ENCODE measurements at regions not wholly inside any gene's neighbourhood (a gene's known extent, or its start where the extent isn't known, plus 50 kb on each side); places are given as distances from the start of the nearest gene placed in this dataset.

DNA sequence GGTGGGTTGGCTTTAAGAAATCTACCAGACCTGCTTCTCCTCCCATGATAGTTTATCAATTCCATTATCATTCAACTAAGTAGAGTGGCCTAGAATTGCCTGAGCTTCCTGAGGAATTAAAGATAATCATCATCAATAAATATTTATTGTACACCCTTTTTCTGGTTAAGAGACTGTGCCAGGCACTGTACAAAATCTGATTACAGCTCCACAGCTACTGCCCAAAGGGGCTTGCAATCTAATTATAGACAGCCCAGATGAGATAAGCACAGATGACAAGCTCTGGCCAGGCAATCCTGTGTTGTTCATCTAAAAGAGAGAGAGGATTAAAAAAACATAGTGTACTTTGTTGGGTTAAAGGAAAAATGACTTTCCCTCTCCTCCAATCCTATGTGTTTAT, 586.4 kb downstream of the GATA3 start:
- Histone ChIP-seq H3K36me3 (no peaks in the 10 kb centered on the region), H3K4me1 (peaks cover 0 to 2% of the 10 kb centered on the region in 2 donors), H3K4me3 (replicated peaks in 1 of 3) (no peak overlapping the region), H3K9me3 (no peaks in the 10 kb centered on the region), H3K27ac (no peak overlapping the region), H3K27me3 (no peaks in the 10 kb centered on the region)
- TF ChIP-seq, protein P1, sequence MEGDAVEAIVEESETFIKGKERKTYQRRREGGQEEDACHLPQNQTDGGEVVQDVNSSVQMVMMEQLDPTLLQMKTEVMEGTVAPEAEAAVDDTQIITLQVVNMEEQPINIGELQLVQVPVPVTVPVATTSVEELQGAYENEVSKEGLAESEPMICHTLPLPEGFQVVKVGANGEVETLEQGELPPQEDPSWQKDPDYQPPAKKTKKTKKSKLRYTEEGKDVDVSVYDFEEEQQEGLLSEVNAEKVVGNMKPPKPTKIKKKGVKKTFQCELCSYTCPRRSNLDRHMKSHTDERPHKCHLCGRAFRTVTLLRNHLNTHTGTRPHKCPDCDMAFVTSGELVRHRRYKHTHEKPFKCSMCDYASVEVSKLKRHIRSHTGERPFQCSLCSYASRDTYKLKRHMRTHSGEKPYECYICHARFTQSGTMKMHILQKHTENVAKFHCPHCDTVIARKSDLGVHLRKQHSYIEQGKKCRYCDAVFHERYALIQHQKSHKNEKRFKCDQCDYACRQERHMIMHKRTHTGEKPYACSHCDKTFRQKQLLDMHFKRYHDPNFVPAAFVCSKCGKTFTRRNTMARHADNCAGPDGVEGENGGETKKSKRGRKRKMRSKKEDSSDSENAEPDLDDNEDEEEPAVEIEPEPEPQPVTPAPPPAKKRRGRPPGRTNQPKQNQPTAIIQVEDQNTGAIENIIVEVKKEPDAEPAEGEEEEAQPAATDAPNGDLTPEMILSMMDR (IDR thresholded peaks at IDR 0.05), result no peak
- no peak for TF ChIP-seq POLR2A (IDR thresholded peaks at IDR 0.05)
- intact Hi-C loops (cut with DNase I), result no loop called here
- no peak for DNase-seq

DNA sequence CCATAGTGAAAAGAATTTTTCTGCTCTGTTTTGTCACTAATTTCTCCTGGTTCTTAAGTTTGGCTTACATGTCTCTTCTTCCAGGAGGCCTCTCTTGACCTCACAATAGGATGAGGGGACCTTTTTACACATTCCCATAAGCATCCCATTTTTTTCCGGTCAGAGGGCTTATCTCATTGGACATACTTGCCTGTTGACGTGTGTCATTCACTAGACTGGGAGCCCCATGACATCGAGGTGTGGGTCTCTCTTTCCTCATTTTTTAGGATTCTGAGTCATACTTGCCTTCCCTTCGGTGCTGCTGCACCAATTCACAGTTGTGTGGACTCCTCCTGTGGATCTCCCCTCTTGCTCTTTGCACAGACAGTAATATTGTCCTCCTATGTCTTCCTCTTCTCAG, 601.8 kb downstream of the GATA3 start:
- intact Hi-C loops (cut with DNase I), result no loop called here
- no peak for DNase-seq
- Histone ChIP-seq H3K27ac (no peak overlapping the region), H3K4me3 (replicated peaks in 1 of 3) (no peak overlapping the region), H3K36me3 (no peaks in the 10 kb centered on the region), H3K27me3 (no peaks in the 10 kb centered on the region), H3K9me3 (no peaks in the 10 kb centered on the region), H3K4me1 (no peaks in the 10 kb centered on the region)
- WGBS, 2 donors, result 94 to 96% methylated on average over 4 of the region's 4 CpGs
- TF ChIP-seq, protein P1 (IDR thresholded peaks at IDR 0.05), result no peak
- TF ChIP-seq POLR2A (IDR thresholded peaks at IDR 0.05), result no peak

DNA sequence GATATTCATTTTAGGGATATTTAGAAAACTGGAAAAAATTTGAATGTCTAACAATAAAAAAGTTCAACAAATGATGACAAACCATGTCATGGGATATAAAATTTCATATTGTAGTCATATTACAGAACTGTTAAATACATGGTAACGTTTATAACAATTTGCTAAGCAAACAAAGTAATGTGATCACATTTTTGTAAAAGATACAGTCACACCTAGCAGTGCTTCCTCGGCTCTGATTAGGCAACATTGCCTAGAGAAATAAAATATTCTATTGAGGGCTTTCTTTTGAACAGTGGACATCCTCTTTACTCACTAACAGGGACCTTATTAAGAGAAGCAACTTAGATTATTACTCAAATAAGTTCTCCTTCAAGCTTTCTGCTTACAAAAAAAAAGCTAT, 605.5 kb downstream of the GATA3 start:
- Histone ChIP-seq H3K27ac (no peak overlapping the region), H3K27me3 (no peaks in the 10 kb centered on the region), H3K4me3 (replicated peaks in 1 of 3) (no peak overlapping the region), H3K36me3 (no peaks in the 10 kb centered on the region), H3K9me3 (no peaks in the 10 kb centered on the region), H3K4me1 (no peaks in the 10 kb centered on the region)
- 71 to 80% methylated on average over 2 of the region's 2 CpGs for WGBS, 2 donors
- DNase-seq, result no peak
- intact Hi-C loops (cut with DNase I), result no loop called here
- TF ChIP-seq POLR2A (IDR thresholded peaks at IDR 0.05), result no peak
- TF ChIP-seq, protein P1 (IDR thresholded peaks at IDR 0.05), result no peak

DNA sequence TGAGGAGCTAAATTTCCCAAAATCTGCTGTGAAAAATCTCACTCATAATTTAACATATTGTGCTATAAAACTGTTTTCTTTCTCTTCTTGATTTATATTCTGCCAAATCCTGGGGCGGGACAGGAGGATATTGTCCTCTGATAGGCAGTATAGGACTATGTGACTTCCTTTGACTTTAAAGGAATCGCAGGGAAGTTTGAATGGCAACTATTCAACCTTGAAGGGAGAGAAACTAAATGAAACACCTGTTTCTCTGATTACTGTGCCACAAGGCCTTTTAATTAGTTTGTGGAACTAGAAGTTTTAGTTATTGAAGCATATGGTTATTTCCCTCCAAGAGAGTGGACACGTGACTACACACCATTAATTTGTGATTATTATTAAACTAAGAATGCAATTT, 607.4 kb downstream of the GATA3 start:
- Histone ChIP-seq H3K4me1 (no peaks in the 10 kb centered on the region), H3K27me3 (no peaks in the 10 kb centered on the region), H3K4me3 (replicated peaks in 1 of 3) (no peak overlapping the region), H3K9me3 (no peaks in the 10 kb centered on the region), H3K36me3 (no peaks in the 10 kb centered on the region), H3K27ac (no peak overlapping the region)
- 68 to 75% methylated on average over 3 of the region's 3 CpGs for WGBS, 2 donors
- intact Hi-C loops (cut with DNase I), result no loop called here
- DNase-seq, result no peak
- TF ChIP-seq, protein P1 (IDR thresholded peaks at IDR 0.05), result no peak
- TF ChIP-seq POLR2A (IDR thresholded peaks at IDR 0.05), result no peak

DNA sequence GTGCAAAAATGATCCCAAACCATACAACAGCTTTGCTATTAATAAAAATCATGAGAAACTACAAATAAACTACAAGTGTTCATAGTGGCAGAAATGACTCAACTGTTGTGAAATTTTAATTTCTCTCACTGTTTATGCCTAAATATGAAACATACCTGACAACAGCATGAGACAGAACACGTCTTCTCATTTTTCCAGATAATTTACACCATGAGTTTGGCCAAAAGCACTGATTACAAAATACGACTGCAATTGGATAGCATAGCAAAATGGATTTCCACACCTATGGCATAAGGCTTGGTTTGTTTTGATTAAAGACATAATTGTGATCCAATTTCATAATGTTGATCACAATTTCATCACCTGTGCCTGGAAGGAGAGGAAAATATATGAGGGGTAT, 608.6 kb downstream of the GATA3 start:
- H3K4me3 ChIP-seq (replicated peaks in 1 of 3), result no peak overlapping the region
- H3K9me3 ChIP-seq, result no peaks in the 10 kb centered on the region
- DNase-seq, result no peak
- no peak for TF ChIP-seq POLR2A (IDR thresholded peaks at IDR 0.05)
- TF ChIP-seq, protein P1 (IDR thresholded peaks at IDR 0.05), result no peak
- WGBS, 2 donors, result 87 to 92% methylated on average over 2 of the region's 2 CpGs
- H3K27ac ChIP-seq, result no peak overlapping the region
- intact Hi-C loops (cut with DNase I), result no loop called here
- no peaks in the 10 kb centered on the region for H3K36me3 ChIP-seq
- no peaks in the 10 kb centered on the region for H3K27me3 ChIP-seq
- H3K4me1 ChIP-seq, result no peaks in the 10 kb centered on the region

All from thyroid gland (tissue), 4 donors.